K562 (cell line): ENCODE measurements at regions not wholly inside any gene's neighbourhood (a gene's known extent, or its start where the extent isn't known, plus 50 kb on each side); places are given as distances from the start of the nearest gene placed in this dataset.
A peak's percentile ranks its signal among the peaks of the same experiment; 100 is the strongest.

Source experiments
- BCLAF1 ChIP-seq, 2 experiments: fragments of 450-650 bp in 1 of 2; IDR thresholded peaks; 2 replicates each; pipeline ENCODE4 v1.6.1; 2011 to 2017; ENCODE audit warnings: low read depth in 2 of 2, antibody characterized with exemption in 1 of 2, borderline replicate concordance in 1 of 2, low read length in 1 of 2, mild to moderate bottlenecking in 1 of 2, mixed read lengths in 1 of 2; ENCODE audit not compliant: control insufficient read depth in 1 of 2
- CBX8 ChIP-seq: fragments of 200-600 bp; sonication (generic); IDR thresholded peaks from 2 replicates; pipeline ENCODE4 v1.6.1; 2012; ENCODE audit warnings: borderline replicate concordance, mixed run types, low read depth, mild to moderate bottlenecking, moderate library complexity, mixed read lengths, low read length, control low read depth, inconsistent platforms; ENCODE audit not compliant: poor library complexity, severe bottlenecking; ENCODE audit errors: extremely low read depth
- CHD1 ChIP-seq: fragments of 200-600 bp; sonication (generic); IDR thresholded peaks from one replicate; pipeline ENCODE4 v1.6.1; 2012; ENCODE audit warnings: mild to moderate bottlenecking, moderate library complexity, low read length, inconsistent platforms
- CHD7 ChIP-seq: fragments of 200-600 bp; sonication (generic); IDR thresholded peaks from one replicate; pipeline ENCODE4 v1.6.1; 2012; ENCODE audit warnings: mild to moderate bottlenecking, low read depth, low read length, inconsistent platforms
- HDAC3 ChIP-seq: fragments of 450-650 bp; IDR thresholded peaks from 2 replicates; pipeline ENCODE4 v1.6.1; 2018; ENCODE audit warnings: borderline replicate concordance, mild to moderate bottlenecking, moderate library complexity; ENCODE audit not compliant: partially characterized antibody
- HMGN3 ChIP-seq: IDR thresholded peaks from 2 replicates; pipeline ENCODE4 v1.6.1; 2011; ENCODE audit warnings: borderline replicate concordance, low read depth, mild to moderate bottlenecking, mixed read lengths, low read length; ENCODE audit not compliant: insufficient read length; ENCODE audit errors: extremely low read depth
- MEF2D ChIP-seq: conservative IDR thresholded peaks from 2 replicates; pipeline ENCODE4 v1.6.1; 2016; ENCODE audit warnings: low read depth, missing genetic modification characterization, missing compliant biosample characterization
- NFIC ChIP-seq: fragments of 450-650 bp; IDR thresholded peaks from 2 replicates; pipeline ENCODE4 v1.6.1; 2017; ENCODE audit warnings: mild to moderate bottlenecking, inconsistent platforms
- SNAPC5 ChIP-seq: fragments of 250-450 bp; sonication (Bioruptor Pico); IDR thresholded peaks from 2 replicates; pipeline ENCODE4 v1.8.0; 2021; ENCODE audit warnings: moderate library complexity, mild to moderate bottlenecking, inconsistent platforms
- TEAD1 ChIP-seq, 2 experiments: fragments of 450-650 bp in 1 of 2; sonication (generic) in 1 of 2; formaldehyde crosslinking; IDR thresholded peaks; 2 replicates each; pipeline versions ENCODE4 v1.4.0 to v1.8.0; 2020 to 2022; ENCODE audit warnings: mild to moderate bottlenecking in 2 of 2, missing genetic modification reagents in 1 of 2
- ZNF184 ChIP-seq: sonication (generic); formaldehyde crosslinking; IDR thresholded peaks from 2 replicates; pipeline ENCODE4 v1.5.0; 2020; ENCODE audit warnings: missing genetic modification reagents
- ZNF431 ChIP-seq: sonication (generic); formaldehyde crosslinking; IDR thresholded peaks from 2 replicates; pipeline ENCODE4 v1.8.0; 2022; ENCODE audit warnings: mild to moderate bottlenecking, missing genetic modification reagents

GRCh38 chr3:177338697-177339219, 141.5 kb upstream of the TBL1XR1 start (continued):
- no peak for TF ChIP-seq CHD7
- peak; percentile 53 for TF ChIP-seq HMGN3
- 0 out of 4 replicates have a peak, but pooled peaks of 1 of the 2 experiments have one; percentile 20 for TF ChIP-seq TEAD1 (CRISPR knock-in tag; IDR thresholded peaks at IDR 0.05)
- TF ChIP-seq NFIC = peak; percentile 44; the same call in 1 of the 2 replicates
- peak; percentile 80 for TF ChIP-seq HDAC3
- TF ChIP-seq CBX8 = no peak
- TF ChIP-seq ZNF184 (CRISPR knock-in tag) = no peak
- no peak for TF ChIP-seq CHD1
- peak; percentile 71 for TF ChIP-seq MEF2D (tag)
- TF ChIP-seq ZNF431 (CRISPR knock-in tag) = no peak
- TF ChIP-seq BCLAF1 (IDR thresholded peaks at IDR 0.05; ENCODE audit: borderline replicate concordance in 1 of 2, control insufficient read depth in 1 of 2, low read depth in 2 of 2, low read length in 1 of 2) = peak in 1 of 2 experiments; percentile 78; a peak in 1 of 4 replicates
- no peak for TF ChIP-seq SNAPC5 (CRISPR knock-in tag)
